ENCODE measurements at regions not wholly inside any gene's neighbourhood (a gene's known extent, or its start where the extent isn't known, plus 50 kb on each side); places are given as distances from the start of the nearest gene placed in this dataset.

- Histone ChIP-seq H3K27me3 (no peaks in the 10 kb centered on the region), H3K36me3 (no peaks in the 10 kb centered on the region), H3K4me3 (no peak overlapping the region), H3K9me3 (no peaks in the 10 kb centered on the region), H3K27ac (no peak overlapping the region), H3K4me1 (no peaks in the 10 kb centered on the region), H3K9ac (ENCODE audit: low read depth in 2 of 2, low read length in 2 of 2) (no peak overlapping the region)
- DNase-seq: no peak
- intact Hi-C loops (cut with DNase I): no loop called here
- no peak for TF ChIP-seq CTCF (IDR thresholded peaks at IDR 0.05)
Observed at GRCh38 chr7:24049296-24049695, 234.7 kb upstream of the NPY start.

GRCh38 chr7:24050991-24051560, 232.9 kb upstream of the NPY start:
- no peaks in the 10 kb centered on the region for H3K4me1 ChIP-seq
- intact Hi-C loops (cut with DNase I): no loop called here

GRCh38 chr7:24051651-24052050, 232.3 kb upstream of the NPY start:
- H3K27ac ChIP-seq: no peak overlapping the region
- no peak overlapping the region for H3K9ac ChIP-seq (ENCODE audit: low read depth in 2 of 2, low read length in 2 of 2)
- no peaks in the 10 kb centered on the region for H3K9me3 ChIP-seq
- no peaks in the 10 kb centered on the region for H3K36me3 ChIP-seq
- no peaks in the 10 kb centered on the region for H3K27me3 ChIP-seq
- H3K4me3 ChIP-seq: no peak overlapping the region
- no peak for TF ChIP-seq CTCF (IDR thresholded peaks at IDR 0.05)
- DNase-seq: no peak
- H3K4me1 ChIP-seq: no peaks in the 10 kb centered on the region
- intact Hi-C loops (cut with DNase I): no loop called here

More at GRCh38 chr7:24050991-24051560, 232.9 kb upstream of the NPY start:
- Histone ChIP-seq H3K4me3 (no peak overlapping the region), H3K9ac (ENCODE audit: low read depth in 2 of 2, low read length in 2 of 2) (no peak overlapping the region), H3K36me3 (no peaks in the 10 kb centered on the region), H3K27ac (no peak overlapping the region), H3K9me3 (no peaks in the 10 kb centered on the region), H3K27me3 (no peaks in the 10 kb centered on the region)
- no peak for TF ChIP-seq CTCF (IDR thresholded peaks at IDR 0.05)
- no peak for DNase-seq

GRCh38 chr7:24052572-24053260, 231.3 kb upstream of the NPY start:
- no peak for DNase-seq
- no peak for TF ChIP-seq CTCF (IDR thresholded peaks at IDR 0.05)
- Histone ChIP-seq H3K4me1 (no peaks in the 10 kb centered on the region), H3K27me3 (no peaks in the 10 kb centered on the region), H3K4me3 (no peak overlapping the region), H3K27ac (no peak overlapping the region), H3K9ac (ENCODE audit: low read depth in 2 of 2, low read length in 2 of 2) (no peak overlapping the region), H3K9me3 (no peaks in the 10 kb centered on the region), H3K36me3 (no peaks in the 10 kb centered on the region)
- intact Hi-C loops (cut with DNase I): no loop called here

- DNase-seq: no peak
- no peak overlapping the region for H3K4me3 ChIP-seq
- no peaks in the 10 kb centered on the region for H3K27me3 ChIP-seq
- no peak overlapping the region for H3K9ac ChIP-seq (ENCODE audit: low read depth in 2 of 2, low read length in 2 of 2)
- intact Hi-C loops (cut with DNase I): no loop called here
- TF ChIP-seq CTCF (IDR thresholded peaks at IDR 0.05): no peak
- no peaks in the 10 kb centered on the region for H3K9me3 ChIP-seq
- H3K27ac ChIP-seq: no peak overlapping the region
- H3K36me3 ChIP-seq: no peaks in the 10 kb centered on the region
- no peaks in the 10 kb centered on the region for H3K4me1 ChIP-seq
Observed at GRCh38 chr7:24054236-24054635, 229.8 kb upstream of the NPY start.

Measured in colonic mucosa (tissue), 4 donors.